ENCODE measurements at regions not wholly inside any gene's neighbourhood (a gene's known extent, or its start where the extent isn't known, plus 50 kb on each side); places are given as distances from the start of the nearest gene placed in this dataset.

- Histone ChIP-seq H4K20me1 (ENCODE audit: insufficient read depth, low read length) (no peaks in the 10 kb centered on the region), H3K4me1 (ENCODE audit: control insufficient read depth in 1 of 2, insufficient read depth in 2 of 2, low read length in 2 of 2) (no peaks in the 10 kb centered on the region), H3K9me3 (replicated peaks in 1 of 2; ENCODE audit: control insufficient read depth in 1 of 2, insufficient read depth in 1 of 2, low read length in 2 of 2) (no peaks in the 10 kb centered on the region), H2AFZ (ENCODE audit: insufficient read depth, low read depth, low read length, poor library complexity, severe bottlenecking) (no peak overlapping the region), H3K4me3 (replicated peaks in 1 of 3; ENCODE audit: low read depth in 2 of 3, low read length in 3 of 3) (no peak overlapping the region), H3K79me2 (ENCODE audit: insufficient read depth, low read length) (no peaks in the 10 kb centered on the region), H3K27ac (ENCODE audit: low read depth in 1 of 2, low read length in 2 of 2) (no peak overlapping the region), H3K9ac (ENCODE audit: insufficient read depth, low read length, poor library complexity, severe bottlenecking) (no peak overlapping the region), H3K4me2 (replicated peaks; ENCODE audit: extremely low read depth, low read length, poor library complexity, severe bottlenecking) (no peak overlapping the region), H3K27me3 (ENCODE audit: control insufficient read depth in 2 of 2, insufficient read depth in 2 of 2, low read length in 2 of 2) (no peaks in the 10 kb centered on the region), H3K36me3 (replicated peaks in 1 of 2; ENCODE audit: control insufficient read depth in 1 of 2, insufficient read depth in 2 of 2, low read length in 2 of 2) (no peaks in the 10 kb centered on the region)
- Mint-ChIP-seq H3K4me3 (peak overlapping the region in 1 of 2 donors; percentile 8), H3K27ac (no peak overlapping the region), H3K9me3 (peaks cover 0 to 8% (median 0%) of the 10 kb centered on the region in 7 donors), H3K27me3 (ENCODE audit: low read depth in 3 of 3) (peaks cover 0 to 4% (median 3%) of the 10 kb centered on the region in 3 donors), H3K4me1 (no peaks in the 10 kb centered on the region), H3K36me3 (no peaks in the 10 kb centered on the region)
- intact Hi-C loops (cut with micrococcal nuclease) = no loop called here
- TF ChIP-seq CTCF (IDR thresholded peaks at IDR 0.05) = no peak
- DNase-seq = no peak
These were observed 248.5 kb upstream of the TUT7 start for GRCh38 chr9:86602715-86603114.

GRCh38 chr9:86601697-86602096, 247.5 kb upstream of the TUT7 start:
- no peaks in the 10 kb centered on the region for H3K4me1 Mint-ChIP-seq
- Histone ChIP-seq H4K20me1 (ENCODE audit: insufficient read depth, low read length) (no peaks in the 10 kb centered on the region), H3K79me2 (ENCODE audit: insufficient read depth, low read length) (no peaks in the 10 kb centered on the region), H3K9me3 (replicated peaks in 1 of 2; ENCODE audit: control insufficient read depth in 1 of 2, insufficient read depth in 1 of 2, low read length in 2 of 2) (no peaks in the 10 kb centered on the region), H3K36me3 (replicated peaks in 1 of 2; ENCODE audit: control insufficient read depth in 1 of 2, insufficient read depth in 2 of 2, low read length in 2 of 2) (no peaks in the 10 kb centered on the region), H3K27me3 (ENCODE audit: control insufficient read depth in 2 of 2, insufficient read depth in 2 of 2, low read length in 2 of 2) (no peaks in the 10 kb centered on the region), H3K4me1 (ENCODE audit: control insufficient read depth in 1 of 2, insufficient read depth in 2 of 2, low read length in 2 of 2) (no peaks in the 10 kb centered on the region), H3K4me2 (replicated peaks; ENCODE audit: extremely low read depth, low read length, poor library complexity, severe bottlenecking) (no peak overlapping the region), H3K9ac (ENCODE audit: insufficient read depth, low read length, poor library complexity, severe bottlenecking) (no peak overlapping the region), H2AFZ (ENCODE audit: insufficient read depth, low read depth, low read length, poor library complexity, severe bottlenecking) (no peak overlapping the region), H3K4me3 (replicated peaks in 1 of 3; ENCODE audit: low read depth in 2 of 3, low read length in 3 of 3) (no peak overlapping the region), H3K27ac (ENCODE audit: low read depth in 1 of 2, low read length in 2 of 2) (no peak overlapping the region)
- intact Hi-C loops (cut with micrococcal nuclease) = no loop called here
- no peak overlapping the region for H3K27ac Mint-ChIP-seq
- no peaks in the 10 kb centered on the region for H3K36me3 Mint-ChIP-seq
- H3K4me3 Mint-ChIP-seq = no peak overlapping the region
- peaks cover 0 to 4% (median 3%) of the 10 kb centered on the region in 3 donors for H3K27me3 Mint-ChIP-seq (ENCODE audit: low read depth in 3 of 3)
- peaks cover 0 to 11% (median 4%) of the 10 kb centered on the region in 7 donors for H3K9me3 Mint-ChIP-seq
- WGBS (ENCODE audit: insufficient coverage) = no CpG with 5 or more reads among the region's 3 CpGs
- no peak for DNase-seq
- no peak for TF ChIP-seq CTCF (IDR thresholded peaks at IDR 0.05)

Measured in CD14-positive monocyte (primary cell).